ENCODE measurements at regions not wholly inside any gene's neighbourhood (a gene's known extent, or its start where the extent isn't known, plus 50 kb on each side); places are given as distances from the start of the nearest gene placed in this dataset.

- Histone ChIP-seq H2AFZ (ENCODE audit: control insufficient read depth, low read depth, low read length) (no peak overlapping the region), H3K4me3 (no peak overlapping the region), H3K27ac (ENCODE audit: control insufficient read depth, insufficient read depth) (no peak overlapping the region), H4K20me1 (ENCODE audit: control insufficient read depth, insufficient read depth) (no peaks in the 10 kb centered on the region), H3K27me3 (replicated peaks in 1 of 2; ENCODE audit: control insufficient read depth in 2 of 2, insufficient read depth in 2 of 2, low read length in 1 of 2) (no peaks in the 10 kb centered on the region; a peak in 1 of 4 replicates), H3K36me3 (ENCODE audit: control insufficient read depth in 2 of 2, insufficient read depth in 2 of 2, low read length in 1 of 2) (no peaks in the 10 kb centered on the region), H3K79me2 (ENCODE audit: control insufficient read depth, insufficient read depth, low read length) (no peaks in the 10 kb centered on the region), H3K9ac (ENCODE audit: control insufficient read depth, insufficient read depth, low read length) (no peak overlapping the region), H3K9me3 (replicated peaks; ENCODE audit: control insufficient read depth, insufficient read depth, low read length) (no peaks in the 10 kb centered on the region), H3K4me2 (ENCODE audit: control insufficient read depth, insufficient read depth) (no peak overlapping the region), H3K4me1 (ENCODE audit: control insufficient read depth, insufficient read depth, low read length) (no peaks in the 10 kb centered on the region)
- no TSS peak for BruUV-seq (replicated peaks)
- no peak for TF ChIP-seq BCL3 (IDR thresholded peaks at IDR 0.05; ENCODE audit: borderline replicate concordance, insufficient read depth, low read depth, low read length, poor library complexity, severe bottlenecking)
- TF ChIP-seq USF1 (IDR thresholded peaks at IDR 0.05; ENCODE audit: borderline replicate concordance, extremely low read length, insufficient read depth, low read depth, low read length) = no peak
- TF ChIP-seq BCL11A (IDR thresholded peaks at IDR 0.05; ENCODE audit: low read depth, low read length) = no peak
- TF ChIP-seq SUZ12 (IDR thresholded peaks at IDR 0.05; ENCODE audit: unreplicated experiment) = no peak
- no peak for TF ChIP-seq MYB (IDR thresholded peaks at IDR 0.05; ENCODE audit: borderline replicate concordance, low read depth, low read length)
- no peak for TF ChIP-seq ZNF687 (IDR thresholded peaks at IDR 0.05)
- no peak for TF ChIP-seq ZNF207 (IDR thresholded peaks at IDR 0.05; ENCODE audit: borderline replicate concordance)
- no peak for TF ChIP-seq FOS (IDR thresholded peaks at IDR 0.05; ENCODE audit: borderline replicate concordance, extremely low read depth, insufficient read length)
- no peak for TF ChIP-seq YY1 (IDR thresholded peaks at IDR 0.05; ENCODE audit: low read depth, low read length)
- no peak for DNase-seq (ENCODE audit: low read depth, low spot score)
- ChIA-PET CTCF (no interaction called here), SMC1A (ENCODE audit: uncharacterized antibody, unreplicated experiment) (no interaction called here), POLR2A (no interaction called here), RAD21 (ENCODE audit: unreplicated experiment) (no interaction called here)
- in situ Hi-C loops (cut with MboI) (no loop called here), intact Hi-C loops (cut with micrococcal nuclease; ENCODE audit: unreplicated experiment) (no loop called here)
- no peak for ATAC-seq
- no peak for FAIRE-seq
Observed at GRCh38 chr11:128209138-128209435, 378.3 kb downstream of the ETS1 start.

All from GM12878 (cell line).